Left lung (tissue), 4 donors: ENCODE measurements at regions not wholly inside any gene's neighbourhood (a gene's known extent, or its start where the extent isn't known, plus 50 kb on each side); places are given as distances from the start of the nearest gene placed in this dataset.

Experiments
- ATAC-seq: fragments of 200-7000 bp; cut with Tn5 transposase; one replicate; pipeline ENCODE4 v1.9.1; 2020; ENCODE audit warnings: moderate library complexity
- DNase-seq, 4 donors: peaks; one replicate each; pipeline ENCODE4 v3.0.0-alpha.2; 2013 to 2020
- H3K27ac ChIP-seq, 2 donors: fragments of 200-600 bp; sonication (generic) in 1 of 2; one replicate each; pipeline versions ENCODE4 v1.5.0 to v1.8.0; 2020 to 2021
- H3K27me3 ChIP-seq, 2 donors: fragments of 200-600 bp; sonication (generic) in 1 of 2; one replicate each; pipeline versions ENCODE4 v1.5.0 to v1.8.0; 2020 to 2021
- H3K36me3 ChIP-seq, 2 donors: fragments of 200-600 bp; sonication (generic) in 1 of 2; one replicate each; pipeline versions ENCODE4 v1.5.0 to v1.8.0; 2020 to 2021
- H3K4me1 ChIP-seq, 2 donors: fragments of 200-600 bp; one replicate each; pipeline ENCODE4 v1.8.0; 2021
- H3K4me3 ChIP-seq, 2 donors: fragments of 200-600 bp; sonication (generic) in 1 of 2; one replicate each; pipeline versions ENCODE4 v1.5.0 to v1.8.0; 2020 to 2021; ENCODE audit warnings: mild to moderate bottlenecking in 1 of 2
- H3K9me3 ChIP-seq, 2 donors: fragments of 200-600 bp; sonication (generic) in 1 of 2; one replicate each; pipeline versions ENCODE4 v1.5.0 to v1.8.0; 2020 to 2021
- CTCF ChIP-seq, 2 donors: fragments of 200-600 bp; sonication (generic) in 1 of 2; IDR thresholded peaks; one replicate each; pipeline versions ENCODE4 v1.5.0 to v1.8.0; 2021; ENCODE audit warnings: antibody characterized with exemption in 2 of 2
- intact Hi-C, 2 donors: fragments of 100-400 bp; cut with DNase I; formaldehyde crosslinking; loops; one replicate each; pipeline versions ENCODE4 v1.11.2 to v1.14.2; 2022
- donor health status: DM: no; HTN: yes; CAD: no.
- donor health status: DM: no; HTN: no; CAD: no.

GRCh38 chr5:74468421-74468820 is 172.1 kb downstream of the ENC1 start:
- H3K27ac ChIP-seq, result no peak overlapping the region
- ATAC-seq (no peak), DNase-seq (no peak)
- no peaks in the 10 kb centered on the region for H3K36me3 ChIP-seq
- intact Hi-C loops, result no loop called here
- no peaks in the 10 kb centered on the region for H3K4me1 ChIP-seq
- H3K9me3 ChIP-seq, result no peaks in the 10 kb centered on the region
- H3K27me3 ChIP-seq, result no peaks in the 10 kb centered on the region
- no peak for TF ChIP-seq CTCF (IDR thresholded peaks at IDR 0.05)
- no peak overlapping the region for H3K4me3 ChIP-seq

GRCh38 chr5:74465724-74466123 is 174.8 kb downstream of the ENC1 start:
- Histone ChIP-seq H3K9me3 (no peaks in the 10 kb centered on the region), H3K27ac (no peak overlapping the region), H3K4me1 (no peaks in the 10 kb centered on the region), H3K4me3 (no peak overlapping the region), H3K27me3 (no peaks in the 10 kb centered on the region), H3K36me3 (no peaks in the 10 kb centered on the region)
- ATAC-seq (no peak), DNase-seq (no peak)
- intact Hi-C loops, result no loop called here
- no peak for TF ChIP-seq CTCF (IDR thresholded peaks at IDR 0.05)

- H3K4me3 ChIP-seq, result no peak overlapping the region
- peak in 2 of 4 donors; percentile 74 to 89 for DNase-seq
- no peaks in the 10 kb centered on the region for H3K9me3 ChIP-seq
- no peak for TF ChIP-seq CTCF (IDR thresholded peaks at IDR 0.05)
- no peaks in the 10 kb centered on the region for H3K36me3 ChIP-seq
- H3K27me3 ChIP-seq, result no peaks in the 10 kb centered on the region
- H3K4me1 ChIP-seq, result no peaks in the 10 kb centered on the region
- peak; percentile 59 for ATAC-seq
- intact Hi-C loops, result no loop called here
- no peak overlapping the region for H3K27ac ChIP-seq
Observed at GRCh38 chr5:74464512-74465209, 175.9 kb downstream of the ENC1 start.

GRCh38 chr5:74462356-74462755 is 178.2 kb downstream of the ENC1 start:
- Histone ChIP-seq H3K27me3 (no peaks in the 10 kb centered on the region), H3K9me3 (no peaks in the 10 kb centered on the region), H3K4me3 (no peak overlapping the region), H3K36me3 (no peaks in the 10 kb centered on the region), H3K27ac (no peak overlapping the region), H3K4me1 (no peaks in the 10 kb centered on the region)
- no peak for TF ChIP-seq CTCF (IDR thresholded peaks at IDR 0.05)
- DNase-seq (no peak), ATAC-seq (no peak)
- intact Hi-C loops, result no loop called here

GRCh38 chr5:74461251-74461650 is 179.3 kb downstream of the ENC1 start:
- no peak overlapping the region for H3K4me3 ChIP-seq
- ATAC-seq, result no peak
- no peaks in the 10 kb centered on the region for H3K27me3 ChIP-seq
- no peaks in the 10 kb centered on the region for H3K9me3 ChIP-seq
- intact Hi-C loops, result no loop called here
- no peaks in the 10 kb centered on the region for H3K36me3 ChIP-seq
- no peak for DNase-seq
- no peak overlapping the region for H3K27ac ChIP-seq
- TF ChIP-seq CTCF (IDR thresholded peaks at IDR 0.05), result no peak
- H3K4me1 ChIP-seq, result no peaks in the 10 kb centered on the region
